ENCODE measurements at regions not wholly inside any gene's neighbourhood (a gene's known extent, or its start where the extent isn't known, plus 50 kb on each side); places are given as distances from the start of the nearest gene placed in this dataset.

GRCh38 chr3:73677336-73678024 is 52.7 kb upstream of the PDZRN3 start:
- no peak overlapping the region for H2AFZ ChIP-seq (ENCODE audit: control insufficient read depth, low read length)
- DNase-seq (ENCODE audit: low read depth, low spot score), result no peak
- no peak for TF ChIP-seq EZH2 (IDR thresholded peaks at IDR 0.05; ENCODE audit: low read length)
- TF ChIP-seq, protein P1, sequence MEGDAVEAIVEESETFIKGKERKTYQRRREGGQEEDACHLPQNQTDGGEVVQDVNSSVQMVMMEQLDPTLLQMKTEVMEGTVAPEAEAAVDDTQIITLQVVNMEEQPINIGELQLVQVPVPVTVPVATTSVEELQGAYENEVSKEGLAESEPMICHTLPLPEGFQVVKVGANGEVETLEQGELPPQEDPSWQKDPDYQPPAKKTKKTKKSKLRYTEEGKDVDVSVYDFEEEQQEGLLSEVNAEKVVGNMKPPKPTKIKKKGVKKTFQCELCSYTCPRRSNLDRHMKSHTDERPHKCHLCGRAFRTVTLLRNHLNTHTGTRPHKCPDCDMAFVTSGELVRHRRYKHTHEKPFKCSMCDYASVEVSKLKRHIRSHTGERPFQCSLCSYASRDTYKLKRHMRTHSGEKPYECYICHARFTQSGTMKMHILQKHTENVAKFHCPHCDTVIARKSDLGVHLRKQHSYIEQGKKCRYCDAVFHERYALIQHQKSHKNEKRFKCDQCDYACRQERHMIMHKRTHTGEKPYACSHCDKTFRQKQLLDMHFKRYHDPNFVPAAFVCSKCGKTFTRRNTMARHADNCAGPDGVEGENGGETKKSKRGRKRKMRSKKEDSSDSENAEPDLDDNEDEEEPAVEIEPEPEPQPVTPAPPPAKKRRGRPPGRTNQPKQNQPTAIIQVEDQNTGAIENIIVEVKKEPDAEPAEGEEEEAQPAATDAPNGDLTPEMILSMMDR (optimal IDR thresholded peaks at IDR 0.05 in 1 of 3, IDR thresholded peaks at IDR 0.05 in 1 of 3, conservative IDR thresholded peaks at IDR 0.05 in 1 of 3; ENCODE audit: extremely low read depth in 1 of 3, insufficient read depth in 2 of 3, low read length in 3 of 3), result no peak
- no peaks in the 10 kb centered on the region for H3K27me3 ChIP-seq (ENCODE audit: control insufficient read depth, extremely low read depth, insufficient read depth, low read length)
- no peak overlapping the region for H3K27ac ChIP-seq (ENCODE audit: control insufficient read depth, insufficient read depth, low read length)
- H3K4me3 ChIP-seq (ENCODE audit: control insufficient read depth in 2 of 3, extremely low read depth in 1 of 3, insufficient read depth in 2 of 3, low read depth in 1 of 3, low read length in 3 of 3), result no peak overlapping the region
- H3K9ac ChIP-seq (ENCODE audit: control insufficient read depth, extremely low read depth, insufficient read depth, low read length), result no peak overlapping the region
- dilution Hi-C loops (cut with MboI; ENCODE audit: extremely low pct_ligation_motif_present, low sequenced_read_pairs), result no loop called here
- no peak for FAIRE-seq
- no peaks in the 10 kb centered on the region for H3K9me1 ChIP-seq (ENCODE audit: control insufficient read depth, extremely low read depth, insufficient read depth, low read length)
- H3K79me2 ChIP-seq (ENCODE audit: control insufficient read depth, insufficient read depth, low read length), result no peaks in the 10 kb centered on the region
- H4K20me1 ChIP-seq (ENCODE audit: control insufficient read depth, extremely low read depth, insufficient read depth, low read length), result no peaks in the 10 kb centered on the region
- no peaks in the 10 kb centered on the region for H3K4me1 ChIP-seq (ENCODE audit: control insufficient read depth, extremely low read depth, insufficient read depth, low read length)
- no peaks in the 10 kb centered on the region for H3K9me3 ChIP-seq (ENCODE audit: control insufficient read depth, low read depth, low read length)
- H3K4me2 ChIP-seq (ENCODE audit: control insufficient read depth, extremely low read depth, insufficient read depth, low read depth, low read length), result no peak overlapping the region
- no peaks in the 10 kb centered on the region for H3K36me3 ChIP-seq (ENCODE audit: control insufficient read depth in 2 of 2, extremely low read depth in 1 of 2, insufficient read depth in 2 of 2, low read length in 2 of 2)

Small RNA genes in the stretch of these regions (small RNA-seq; reads per million reads assigned to genes)
- gene RF00017 (ENCODE audit: insufficient read length in 3 of 3, low read depth in 3 of 3, low replicate concordance in 1 of 3), result 0 reads per million in 3 experiments
